ENCODE measurements at regions not wholly inside any gene's neighbourhood (a gene's known extent, or its start where the extent isn't known, plus 50 kb on each side); places are given as distances from the start of the nearest gene placed in this dataset.

DNA sequence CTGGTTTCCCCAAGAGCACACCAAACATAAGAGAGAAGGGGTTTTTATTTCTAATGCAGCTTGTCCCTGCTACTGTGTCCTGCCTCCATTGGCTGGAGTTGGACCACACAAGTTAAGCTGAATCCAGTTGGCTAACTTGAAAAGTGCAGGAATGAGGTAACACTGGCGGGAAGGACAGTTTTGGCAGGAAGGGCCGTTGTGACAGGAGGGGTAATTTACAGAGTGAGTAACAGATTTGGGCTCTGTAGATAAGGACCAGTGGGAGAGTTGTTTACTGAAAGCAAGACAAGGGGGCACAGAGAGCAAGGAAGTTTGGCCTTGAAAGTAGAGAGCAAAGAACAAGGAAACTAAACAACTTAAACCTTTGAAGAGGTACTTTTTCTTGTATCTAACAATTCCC lies 1623.3 kb upstream of the RAG2 start:
- no peaks in the 10 kb centered on the region for H3K27me3 ChIP-seq (ENCODE audit: insufficient read depth, low read length)
- intact Hi-C loops (cut with micrococcal nuclease) = no loop called here
- ChIA-PET CTCF (no interaction called here), POLR2A (no interaction called here), RAD21 (ENCODE audit: low non-redundant PET in 1 of 2, low total read pairs in 2 of 2, uncharacterized antibody in 2 of 2, unreplicated experiment in 2 of 2) (no interaction called here)
- no peak overlapping the region for H2AFZ ChIP-seq (ENCODE audit: low read depth, low read length, poor library complexity, severe bottlenecking)
- no peaks in the 10 kb centered on the region for H3K9me2 ChIP-seq (ENCODE audit: insufficient read depth)
- no peaks in the 10 kb centered on the region for H3K4me1 ChIP-seq (ENCODE audit: control insufficient read depth in 1 of 2, insufficient read depth in 2 of 2, low read length in 2 of 2)
- no TSS peak for BruUV-seq (replicated peaks)
- H3K4me3 ChIP-seq (replicated peaks in 1 of 2; ENCODE audit: low read depth in 1 of 2, low read length in 2 of 2) = no peak overlapping the region
- H3K27ac ChIP-seq (ENCODE audit: low read depth, low read length) = no peak overlapping the region
- ATAC-seq = no peak
- no peak overlapping the region for H3K4me2 ChIP-seq (ENCODE audit: low read length)
- H3K9me3 ChIP-seq (ENCODE audit: control insufficient read depth in 1 of 2, insufficient read depth in 1 of 2, low read depth in 1 of 2, low read length in 2 of 2) = peaks cover 8 to 32% of the 10 kb centered on the region in 2 experiments; a peak in 2 of 4 replicates
- H4K20me1 ChIP-seq (ENCODE audit: insufficient read depth) = no peaks in the 10 kb centered on the region
- no peak overlapping the region for H3K9ac ChIP-seq (ENCODE audit: low read length)
- no peaks in the 10 kb centered on the region for H3K36me3 ChIP-seq (ENCODE audit: control insufficient read depth in 1 of 2, insufficient read depth in 2 of 2, low read length in 2 of 2)
- H3K79me2 ChIP-seq (ENCODE audit: insufficient read depth, low read length) = no peaks in the 10 kb centered on the region
- DNase-seq (ENCODE audit: low read depth, low spot score) = no peak
- no peak for TF ChIP-seq SP1 (IDR thresholded peaks at IDR 0.05; ENCODE audit: low read depth)
- TF ChIP-seq, protein P1, sequence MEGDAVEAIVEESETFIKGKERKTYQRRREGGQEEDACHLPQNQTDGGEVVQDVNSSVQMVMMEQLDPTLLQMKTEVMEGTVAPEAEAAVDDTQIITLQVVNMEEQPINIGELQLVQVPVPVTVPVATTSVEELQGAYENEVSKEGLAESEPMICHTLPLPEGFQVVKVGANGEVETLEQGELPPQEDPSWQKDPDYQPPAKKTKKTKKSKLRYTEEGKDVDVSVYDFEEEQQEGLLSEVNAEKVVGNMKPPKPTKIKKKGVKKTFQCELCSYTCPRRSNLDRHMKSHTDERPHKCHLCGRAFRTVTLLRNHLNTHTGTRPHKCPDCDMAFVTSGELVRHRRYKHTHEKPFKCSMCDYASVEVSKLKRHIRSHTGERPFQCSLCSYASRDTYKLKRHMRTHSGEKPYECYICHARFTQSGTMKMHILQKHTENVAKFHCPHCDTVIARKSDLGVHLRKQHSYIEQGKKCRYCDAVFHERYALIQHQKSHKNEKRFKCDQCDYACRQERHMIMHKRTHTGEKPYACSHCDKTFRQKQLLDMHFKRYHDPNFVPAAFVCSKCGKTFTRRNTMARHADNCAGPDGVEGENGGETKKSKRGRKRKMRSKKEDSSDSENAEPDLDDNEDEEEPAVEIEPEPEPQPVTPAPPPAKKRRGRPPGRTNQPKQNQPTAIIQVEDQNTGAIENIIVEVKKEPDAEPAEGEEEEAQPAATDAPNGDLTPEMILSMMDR (IDR thresholded peaks at IDR 0.05 in 2 of 3, conservative IDR thresholded peaks at IDR 0.05 in 1 of 3; ENCODE audit: borderline replicate concordance in 1 of 3, insufficient read depth in 1 of 3, low read depth in 2 of 3, low read length in 2 of 3) = no peak
- TF ChIP-seq FOSL1 (IDR thresholded peaks at IDR 0.05; ENCODE audit: low read depth) = no peak
- TF ChIP-seq EGR1 (IDR thresholded peaks at IDR 0.05; ENCODE audit: low read depth) = no peak
- TF ChIP-seq JUND (IDR thresholded peaks at IDR 0.05) = no peak
- TF ChIP-seq, protein P2, sequence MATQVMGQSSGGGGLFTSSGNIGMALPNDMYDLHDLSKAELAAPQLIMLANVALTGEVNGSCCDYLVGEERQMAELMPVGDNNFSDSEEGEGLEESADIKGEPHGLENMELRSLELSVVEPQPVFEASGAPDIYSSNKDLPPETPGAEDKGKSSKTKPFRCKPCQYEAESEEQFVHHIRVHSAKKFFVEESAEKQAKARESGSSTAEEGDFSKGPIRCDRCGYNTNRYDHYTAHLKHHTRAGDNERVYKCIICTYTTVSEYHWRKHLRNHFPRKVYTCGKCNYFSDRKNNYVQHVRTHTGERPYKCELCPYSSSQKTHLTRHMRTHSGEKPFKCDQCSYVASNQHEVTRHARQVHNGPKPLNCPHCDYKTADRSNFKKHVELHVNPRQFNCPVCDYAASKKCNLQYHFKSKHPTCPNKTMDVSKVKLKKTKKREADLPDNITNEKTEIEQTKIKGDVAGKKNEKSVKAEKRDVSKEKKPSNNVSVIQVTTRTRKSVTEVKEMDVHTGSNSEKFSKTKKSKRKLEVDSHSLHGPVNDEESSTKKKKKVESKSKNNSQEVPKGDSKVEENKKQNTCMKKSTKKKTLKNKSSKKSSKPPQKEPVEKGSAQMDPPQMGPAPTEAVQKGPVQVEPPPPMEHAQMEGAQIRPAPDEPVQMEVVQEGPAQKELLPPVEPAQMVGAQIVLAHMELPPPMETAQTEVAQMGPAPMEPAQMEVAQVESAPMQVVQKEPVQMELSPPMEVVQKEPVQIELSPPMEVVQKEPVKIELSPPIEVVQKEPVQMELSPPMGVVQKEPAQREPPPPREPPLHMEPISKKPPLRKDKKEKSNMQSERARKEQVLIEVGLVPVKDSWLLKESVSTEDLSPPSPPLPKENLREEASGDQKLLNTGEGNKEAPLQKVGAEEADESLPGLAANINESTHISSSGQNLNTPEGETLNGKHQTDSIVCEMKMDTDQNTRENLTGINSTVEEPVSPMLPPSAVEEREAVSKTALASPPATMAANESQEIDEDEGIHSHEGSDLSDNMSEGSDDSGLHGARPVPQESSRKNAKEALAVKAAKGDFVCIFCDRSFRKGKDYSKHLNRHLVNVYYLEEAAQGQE (IDR thresholded peaks at IDR 0.05; ENCODE audit: low read depth) = no peak
- no peak for TF ChIP-seq ZNF274 (IDR thresholded peaks at IDR 0.05; ENCODE audit: low read depth, low read length)
- TF ChIP-seq, protein P3, sequence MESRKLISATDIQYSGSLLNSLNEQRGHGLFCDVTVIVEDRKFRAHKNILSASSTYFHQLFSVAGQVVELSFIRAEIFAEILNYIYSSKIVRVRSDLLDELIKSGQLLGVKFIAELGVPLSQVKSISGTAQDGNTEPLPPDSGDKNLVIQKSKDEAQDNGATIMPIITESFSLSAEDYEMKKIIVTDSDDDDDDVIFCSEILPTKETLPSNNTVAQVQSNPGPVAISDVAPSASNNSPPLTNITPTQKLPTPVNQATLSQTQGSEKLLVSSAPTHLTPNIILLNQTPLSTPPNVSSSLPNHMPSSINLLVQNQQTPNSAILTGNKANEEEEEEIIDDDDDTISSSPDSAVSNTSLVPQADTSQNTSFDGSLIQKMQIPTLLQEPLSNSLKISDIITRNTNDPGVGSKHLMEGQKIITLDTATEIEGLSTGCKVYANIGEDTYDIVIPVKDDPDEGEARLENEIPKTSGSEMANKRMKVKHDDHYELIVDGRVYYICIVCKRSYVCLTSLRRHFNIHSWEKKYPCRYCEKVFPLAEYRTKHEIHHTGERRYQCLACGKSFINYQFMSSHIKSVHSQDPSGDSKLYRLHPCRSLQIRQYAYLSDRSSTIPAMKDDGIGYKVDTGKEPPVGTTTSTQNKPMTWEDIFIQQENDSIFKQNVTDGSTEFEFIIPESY (IDR thresholded peaks at IDR 0.05; ENCODE audit: extremely low read depth, insufficient replicate concordance, low read length) = no peak
- TF ChIP-seq TCF7L2 (IDR thresholded peaks at IDR 0.05; ENCODE audit: borderline replicate concordance, extremely low read depth, insufficient read depth, insufficient read length) = no peak
- TF ChIP-seq CEBPB (IDR thresholded peaks at IDR 0.05; ENCODE audit: low read depth) = no peak
- no peak for TF ChIP-seq SRF (IDR thresholded peaks at IDR 0.05; ENCODE audit: low read depth)
- TF ChIP-seq YY1 (IDR thresholded peaks at IDR 0.05; ENCODE audit: extremely low read depth, insufficient replicate concordance, low read depth, low read length) = no peak
- TF ChIP-seq ZFX (IDR thresholded peaks at IDR 0.05) = no peak
- TF ChIP-seq EZH2 (IDR thresholded peaks at IDR 0.05) = no peak
- TF ChIP-seq, protein P4, sequence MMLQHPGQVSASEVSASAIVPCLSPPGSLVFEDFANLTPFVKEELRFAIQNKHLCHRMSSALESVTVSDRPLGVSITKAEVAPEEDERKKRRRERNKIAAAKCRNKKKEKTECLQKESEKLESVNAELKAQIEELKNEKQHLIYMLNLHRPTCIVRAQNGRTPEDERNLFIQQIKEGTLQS (IDR thresholded peaks at IDR 0.05) = no peak
